HG03175 (cell line): ENCODE measurements at regions not wholly inside any gene's neighbourhood (a gene's known extent, or its start where the extent isn't known, plus 50 kb on each side); places are given as distances from the start of the nearest gene placed in this dataset.

Experiments used
- ATAC-seq: cut with Tn5 transposase; IDR thresholded peaks from one replicate; pipeline ENCODE4 v1.9.1; 2021; ENCODE audit warnings: mild to moderate bottlenecking, moderate library complexity; ENCODE audit not compliant: unreplicated experiment

DNA sequence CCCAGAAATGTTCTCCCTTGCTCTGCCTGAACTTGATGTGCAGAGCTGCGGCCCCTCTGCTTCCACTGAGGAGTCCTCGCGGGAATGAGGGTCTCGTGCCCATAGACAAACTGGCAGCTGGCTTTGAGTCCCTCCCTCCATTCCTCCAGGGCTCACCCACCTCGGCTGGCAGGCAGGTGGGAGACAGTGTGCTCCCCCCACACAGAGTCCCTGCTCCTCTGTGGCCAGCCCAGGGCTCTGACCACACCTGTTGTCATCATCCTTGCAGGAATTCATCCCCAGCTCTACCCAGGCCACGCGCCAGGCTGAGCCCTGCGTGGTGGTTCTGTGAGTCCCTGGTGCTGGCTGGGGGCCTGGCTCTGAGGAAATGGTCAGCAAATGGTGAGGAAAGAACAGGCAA is 521.9 kb downstream of the TBC1D22A start:
- ATAC-seq = no peak

DNA sequence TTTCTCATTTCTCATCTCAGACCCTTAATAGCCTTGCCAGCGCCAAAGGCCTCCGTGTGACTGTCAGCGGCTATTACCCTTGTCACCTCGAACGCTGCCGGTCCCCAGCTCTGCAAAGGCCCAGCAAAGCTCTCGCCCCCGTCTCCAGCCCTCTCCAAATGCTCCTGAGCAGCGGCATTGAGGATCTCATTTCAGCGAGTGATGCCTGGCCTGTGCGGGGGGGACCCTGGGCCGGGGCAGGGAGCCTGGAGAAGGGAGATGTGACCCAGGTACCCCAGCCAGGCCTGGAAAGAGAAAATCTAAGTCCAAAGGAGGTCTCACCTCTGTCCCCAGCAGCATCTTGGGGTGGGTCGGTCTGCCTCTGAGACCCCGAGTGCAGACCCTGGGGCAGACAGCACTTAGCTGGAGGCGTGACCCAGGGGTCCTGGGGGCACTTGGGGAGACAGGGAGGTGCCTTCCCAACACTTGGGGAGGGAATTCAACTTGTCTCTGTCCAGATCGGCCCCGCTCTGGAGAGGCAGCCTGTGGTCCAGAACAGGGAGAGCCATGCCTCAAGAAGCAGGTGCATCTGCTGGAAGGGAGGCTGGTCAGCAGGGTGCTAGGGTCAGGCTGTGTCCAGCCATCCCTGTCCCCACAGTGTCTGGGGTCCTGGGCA is 521.3 kb downstream of the TBC1D22A start:
- no peak for ATAC-seq

DNA sequence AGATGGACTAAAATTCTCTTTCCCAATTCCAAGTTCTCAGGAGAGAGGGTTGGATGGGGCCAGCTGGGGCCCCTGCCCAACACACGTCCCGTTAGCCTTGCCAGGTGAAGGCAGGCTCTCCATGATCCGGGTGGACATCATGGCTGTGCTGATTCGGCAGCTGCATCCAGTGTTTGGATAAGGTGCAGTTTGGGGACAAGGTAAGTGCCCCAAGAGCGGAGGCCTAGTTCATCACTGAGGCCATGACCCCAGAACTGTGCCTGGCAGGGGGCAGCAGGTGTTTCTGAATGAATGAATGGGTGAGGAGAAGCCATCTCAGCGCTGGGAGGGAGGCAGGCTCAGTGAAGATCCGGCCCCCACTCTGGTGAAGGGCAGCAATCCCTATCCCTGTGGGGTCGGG is 520.4 kb downstream of the TBC1D22A start:
- ATAC-seq = no peak

DNA sequence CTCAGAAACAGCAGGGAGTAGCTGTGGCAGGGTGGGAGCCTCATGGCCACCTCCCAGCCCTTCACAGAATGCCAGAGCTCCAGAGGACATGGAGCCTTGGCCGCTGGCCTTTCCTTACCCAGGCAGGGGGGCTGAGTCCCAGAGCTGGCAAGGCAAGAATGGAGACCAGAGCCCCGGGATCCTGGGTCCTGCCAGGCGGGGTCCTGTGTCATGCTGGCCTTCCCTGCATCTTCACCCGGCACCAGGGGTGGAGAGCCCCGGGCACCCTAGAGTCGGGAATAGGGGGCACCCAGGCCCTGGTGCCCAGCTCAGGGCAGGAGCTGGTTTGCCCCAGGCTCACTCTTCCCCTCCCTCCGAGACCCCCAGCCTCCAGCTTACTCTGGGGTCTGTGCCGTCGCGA is 519.9 kb downstream of the TBC1D22A start:
- ATAC-seq = no peak

DNA sequence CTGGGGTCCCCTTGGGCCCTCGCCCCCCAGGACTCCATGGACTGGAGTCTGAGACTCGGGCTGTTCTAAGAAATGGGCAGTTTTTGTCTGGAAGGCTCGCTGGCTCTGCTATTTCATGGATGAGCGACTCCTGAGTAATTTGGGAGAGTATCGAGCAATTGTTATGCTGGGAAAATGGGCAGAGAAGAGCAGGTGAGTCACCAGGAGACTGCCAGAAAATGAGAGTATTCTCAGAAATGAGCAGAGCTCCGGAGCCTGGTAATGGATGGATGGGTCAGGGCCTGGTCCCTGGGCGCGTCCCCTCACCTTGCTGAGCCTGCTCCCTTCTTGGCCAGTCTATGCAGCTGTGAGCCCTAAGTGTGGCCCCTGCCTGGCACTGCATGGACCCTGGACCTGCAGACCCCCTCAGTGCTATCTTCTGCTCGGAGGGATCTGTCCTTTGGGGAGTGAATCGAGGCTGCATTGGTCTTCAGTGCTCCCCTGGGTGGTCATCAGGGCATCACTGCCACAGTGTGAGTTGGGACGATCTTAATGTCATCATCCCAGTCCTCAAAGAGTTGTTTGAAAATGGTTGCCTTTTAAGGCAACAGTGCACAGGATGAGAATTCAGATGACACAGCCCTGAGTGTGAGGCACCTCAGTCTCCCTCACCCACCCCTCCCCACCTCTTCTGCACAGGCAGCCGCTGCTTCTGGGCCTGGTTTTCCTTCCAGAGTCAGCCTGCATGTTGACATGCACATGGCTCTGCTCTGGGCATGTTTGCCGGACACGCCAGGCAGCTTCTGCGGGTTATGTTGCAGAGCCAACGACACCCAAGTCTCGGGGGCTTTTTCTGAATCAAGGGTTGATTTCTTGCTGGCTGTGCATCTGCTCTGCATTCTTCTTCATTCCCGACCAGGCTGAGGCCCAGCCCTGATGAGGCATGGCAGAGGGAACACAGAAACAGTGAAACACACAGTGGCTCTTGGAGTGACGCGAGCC is 519.0 kb downstream of the TBC1D22A start:
- no peak for ATAC-seq

DNA sequence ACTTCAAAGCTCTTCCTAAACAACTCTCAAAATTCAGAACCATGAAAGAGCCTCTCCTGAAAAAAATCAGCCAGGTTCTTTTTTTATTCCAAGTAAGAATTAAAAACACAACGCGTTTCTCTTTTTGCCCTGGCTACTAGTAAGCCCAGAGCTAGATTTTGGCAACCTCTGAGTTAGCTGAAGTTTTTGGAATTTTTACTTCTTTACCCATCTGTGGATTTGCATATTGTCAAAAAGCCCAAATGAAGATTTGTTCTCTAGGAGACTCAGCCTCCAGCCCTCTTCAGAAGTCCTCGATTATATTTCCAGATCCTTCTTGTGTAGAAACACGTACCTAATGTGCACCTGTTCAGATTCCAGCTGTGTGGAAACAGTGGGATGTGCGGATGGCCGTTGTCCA is 517.9 kb downstream of the TBC1D22A start:
- ATAC-seq = no peak

DNA sequence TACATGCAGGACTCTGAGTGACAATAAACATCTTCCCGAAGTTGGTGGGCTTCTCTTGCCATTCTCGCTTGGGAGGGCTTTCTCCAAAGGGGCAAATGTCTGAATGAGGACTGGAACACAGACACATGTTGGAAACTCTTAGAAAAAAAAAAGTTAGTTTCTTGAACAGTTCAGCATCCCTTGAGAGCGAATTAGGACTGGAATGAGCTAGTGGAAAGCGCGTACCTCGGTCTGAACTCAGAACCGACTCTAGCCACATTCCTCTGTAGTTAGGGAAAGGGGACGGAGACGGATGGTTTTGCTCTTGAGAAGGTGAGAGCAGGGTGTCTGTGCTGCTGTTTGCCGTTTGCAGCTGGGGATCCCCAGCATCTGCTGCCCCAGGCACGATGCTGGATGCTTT is 517.3 kb downstream of the TBC1D22A start:
- ATAC-seq = no peak

DNA sequence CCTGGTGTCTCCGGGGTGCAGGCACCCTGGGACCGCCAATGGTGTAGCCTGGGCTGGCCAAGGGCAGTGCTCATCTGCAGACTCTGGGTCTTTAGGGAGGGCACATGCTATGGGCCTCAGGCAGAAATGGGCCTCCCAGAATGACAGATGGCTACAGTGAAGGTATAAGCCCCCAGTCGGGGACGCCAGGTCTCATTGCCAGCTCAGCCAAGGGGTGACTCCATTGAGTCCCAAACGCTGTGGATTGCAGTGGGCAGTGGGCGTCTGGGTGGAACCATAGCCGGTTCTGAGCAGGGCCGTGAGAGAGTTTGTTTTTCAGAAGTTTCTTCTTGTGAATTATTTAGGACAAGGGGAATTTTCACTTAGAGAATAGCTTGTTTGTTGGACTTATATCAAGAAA is 516.9 kb downstream of the TBC1D22A start:
- no peak for ATAC-seq

DNA sequence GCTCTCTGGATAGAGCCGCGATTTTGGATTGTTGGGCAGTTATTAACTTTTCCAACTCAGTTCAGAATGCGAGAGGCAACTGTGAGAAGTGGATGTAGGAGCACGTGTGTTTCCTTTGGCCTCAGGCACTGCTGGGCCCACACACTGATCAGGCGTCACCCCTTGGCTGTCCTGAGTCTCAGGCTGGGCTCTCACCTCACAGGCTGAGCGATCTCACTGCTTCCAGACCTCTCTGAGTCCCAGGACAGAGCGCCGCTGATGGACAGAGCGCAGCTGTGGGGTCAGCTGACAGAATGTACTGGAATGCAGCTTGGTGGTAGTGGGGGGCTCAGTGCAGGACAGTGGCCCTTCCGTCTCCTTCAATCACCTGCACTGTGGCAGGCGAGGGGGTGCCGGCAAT is 516.2 kb downstream of the TBC1D22A start:
- ATAC-seq = no peak

DNA sequence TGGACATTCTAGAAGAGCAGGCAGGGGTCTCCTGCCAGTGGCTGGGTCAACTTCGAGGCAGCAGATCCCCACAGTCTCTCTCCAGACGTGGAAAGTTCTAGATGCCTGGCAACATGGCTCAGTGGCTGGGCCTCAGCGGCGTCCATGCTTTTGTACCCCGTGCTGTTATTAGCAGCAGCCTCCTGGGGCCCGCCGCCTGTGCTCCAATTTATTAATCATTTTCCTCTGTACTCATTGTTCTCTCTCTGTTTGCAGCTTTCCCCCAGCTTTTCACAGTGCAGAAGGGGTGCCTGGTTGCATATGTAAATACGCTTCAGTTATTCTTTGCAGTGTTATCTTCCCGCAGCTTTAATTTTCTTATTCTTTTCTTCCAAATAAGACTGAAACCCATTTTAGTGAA is 515.1 kb downstream of the TBC1D22A start:
- no peak for ATAC-seq

DNA sequence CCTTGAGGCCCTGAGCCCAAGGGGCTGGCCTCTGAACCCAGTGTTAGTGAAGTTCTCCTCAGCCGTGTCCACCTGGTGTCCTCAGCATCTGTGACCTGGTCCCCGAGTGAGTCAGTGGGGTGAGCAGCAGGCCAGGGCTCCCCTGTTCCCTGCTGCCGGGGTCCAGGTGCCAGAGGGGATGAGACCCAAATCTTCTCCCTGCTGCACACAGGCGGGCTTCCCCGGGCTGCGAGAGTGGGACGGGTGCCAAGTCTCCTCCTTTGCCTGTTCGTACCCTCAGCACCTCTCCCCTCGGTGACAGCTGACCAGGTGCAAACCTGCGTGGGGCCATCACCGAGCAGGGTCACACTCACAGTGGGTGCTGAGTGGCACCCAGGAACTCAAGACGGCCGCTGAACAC is 514.5 kb downstream of the TBC1D22A start:
- ATAC-seq = no peak

DNA sequence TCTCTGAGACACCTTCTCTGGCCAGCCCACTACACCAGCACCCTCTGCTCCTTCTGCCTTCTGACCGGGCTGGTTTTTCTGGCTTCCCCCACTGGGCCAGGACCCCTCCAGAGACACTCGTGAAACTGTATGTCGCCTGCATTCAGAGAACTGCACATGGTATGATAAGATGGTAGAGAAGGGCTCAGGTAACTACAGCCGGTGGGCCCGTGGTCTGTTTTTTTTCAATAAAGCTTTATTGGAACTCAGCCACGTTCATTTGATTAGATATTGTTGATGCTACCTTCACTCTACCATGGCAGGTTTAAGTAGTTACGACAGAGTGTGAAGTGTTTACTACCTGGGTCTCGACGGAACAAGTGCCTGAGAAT is 514.0 kb downstream of the TBC1D22A start:
- ATAC-seq = no peak

DNA sequence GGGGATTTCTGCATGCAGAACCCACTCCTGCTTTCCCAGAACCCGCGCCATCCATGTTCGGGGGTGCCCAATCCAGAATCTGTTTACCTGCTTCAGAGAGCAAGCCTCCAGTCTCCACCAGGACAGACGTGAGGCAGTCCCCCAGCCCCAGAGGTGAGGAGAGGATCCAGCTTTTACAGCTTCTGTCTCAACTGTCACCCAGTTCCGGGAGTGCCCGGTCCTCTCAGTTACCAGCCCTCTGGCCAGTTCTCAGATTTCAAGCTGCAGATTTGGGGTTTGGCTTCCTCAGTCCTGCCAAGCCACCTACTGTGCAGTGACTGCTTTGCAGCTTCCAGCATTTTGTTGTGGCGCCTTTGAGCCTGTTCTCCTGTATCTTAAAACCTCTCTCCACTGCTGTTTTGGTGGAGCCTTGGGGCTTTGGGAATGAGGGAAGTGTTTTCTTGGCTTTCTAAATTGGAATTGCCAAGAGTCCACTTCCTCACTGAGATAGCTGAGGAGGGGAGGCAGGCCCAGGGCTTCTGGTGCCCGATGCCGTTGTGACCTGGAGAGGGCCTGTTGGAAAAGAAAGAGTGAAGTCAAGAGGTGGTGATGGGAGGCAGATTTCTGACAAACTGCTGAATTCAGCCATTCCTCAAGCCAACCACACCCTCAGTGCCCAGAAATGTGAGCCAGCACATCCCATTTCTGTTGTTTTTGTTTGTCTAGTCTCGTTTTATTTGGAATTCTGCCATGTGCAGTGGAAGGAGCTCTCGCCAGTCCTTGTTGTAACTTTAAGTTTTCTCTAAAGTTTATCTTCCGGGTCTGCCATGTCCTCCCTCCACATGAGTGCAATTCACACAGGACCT is 513.4 kb downstream of the TBC1D22A start:
- ATAC-seq = no peak

DNA sequence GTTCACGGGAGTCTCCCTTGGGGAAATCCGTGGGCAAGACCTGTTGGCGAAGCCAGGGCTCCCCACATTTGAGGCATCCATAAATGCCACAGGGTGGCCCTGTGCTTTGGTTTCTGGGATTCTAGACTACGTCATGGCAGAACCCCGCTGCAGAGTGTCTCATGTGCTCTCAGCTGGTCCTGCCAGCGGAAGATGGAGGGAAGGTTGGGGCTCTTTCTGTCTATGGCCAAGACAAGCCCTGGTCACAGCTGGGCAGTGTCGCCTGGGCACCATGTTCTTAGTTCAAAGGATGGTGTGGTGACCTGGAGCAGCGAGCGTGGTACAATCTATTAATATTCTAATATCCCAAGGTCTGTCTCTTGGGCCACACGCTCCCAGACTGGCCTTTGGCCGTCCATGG is 511.7 kb downstream of the TBC1D22A start:
- ATAC-seq = no peak

DNA sequence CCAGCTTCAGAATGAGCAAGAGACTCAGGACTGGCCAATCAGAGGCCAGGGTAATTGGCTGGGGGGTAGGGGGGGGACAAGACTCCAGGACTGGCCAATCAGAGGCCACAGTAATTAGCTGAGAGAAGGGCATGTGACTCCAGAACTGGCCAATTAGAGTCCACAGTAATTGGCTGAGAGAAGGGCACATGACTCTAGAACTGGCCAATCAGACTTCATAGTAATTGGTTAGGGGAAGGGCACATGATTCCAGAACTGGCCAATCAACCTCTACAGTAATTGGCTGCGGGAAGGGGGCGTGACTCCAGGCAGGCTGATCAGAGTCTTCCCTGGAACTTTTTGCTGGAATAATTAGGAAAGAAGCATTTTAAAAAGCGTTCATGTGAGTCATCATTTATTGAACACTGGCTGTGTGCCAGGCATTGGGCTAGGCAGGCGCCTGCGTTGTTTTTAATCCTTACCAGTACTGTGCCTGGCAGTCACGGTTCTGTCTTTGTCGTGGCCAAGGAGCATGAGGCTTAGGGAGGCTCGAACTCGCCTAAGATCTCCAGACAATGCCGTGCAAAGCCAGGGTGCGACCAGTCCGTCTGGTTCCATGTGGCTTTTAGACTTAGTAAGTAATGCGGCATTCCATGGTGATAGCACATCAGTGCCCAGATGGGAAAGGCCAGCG is 508.1 kb downstream of the TBC1D22A start:
- ATAC-seq = no peak

DNA sequence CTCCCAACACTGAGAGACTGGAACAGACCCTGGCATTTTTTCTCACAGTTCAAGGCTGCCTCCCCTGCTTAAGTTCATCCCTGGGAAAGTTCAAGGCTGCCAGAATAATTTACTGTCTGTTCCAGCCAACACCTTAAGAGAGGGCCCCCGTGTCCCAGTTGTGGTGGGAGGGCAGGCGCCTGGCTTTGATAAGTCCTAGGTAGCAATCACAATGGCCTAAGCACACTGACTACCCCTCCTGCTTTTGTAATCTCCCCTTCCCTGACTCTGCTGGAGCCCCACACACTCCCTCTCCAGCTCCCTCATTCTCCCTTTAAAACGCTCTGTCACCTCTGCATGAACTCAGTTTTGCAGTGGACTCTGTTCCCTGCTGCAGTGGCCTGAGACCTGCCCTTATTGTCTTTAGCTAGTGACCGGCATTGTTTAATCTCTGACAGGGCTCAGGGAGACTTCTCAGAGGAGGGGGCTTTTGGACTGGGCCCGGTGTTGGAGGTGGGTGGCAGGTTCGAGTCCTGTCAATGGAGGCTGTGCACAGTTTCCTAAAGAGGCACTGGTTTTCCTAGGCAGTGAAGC is 507.2 kb downstream of the TBC1D22A start:
- no peak for ATAC-seq

DNA sequence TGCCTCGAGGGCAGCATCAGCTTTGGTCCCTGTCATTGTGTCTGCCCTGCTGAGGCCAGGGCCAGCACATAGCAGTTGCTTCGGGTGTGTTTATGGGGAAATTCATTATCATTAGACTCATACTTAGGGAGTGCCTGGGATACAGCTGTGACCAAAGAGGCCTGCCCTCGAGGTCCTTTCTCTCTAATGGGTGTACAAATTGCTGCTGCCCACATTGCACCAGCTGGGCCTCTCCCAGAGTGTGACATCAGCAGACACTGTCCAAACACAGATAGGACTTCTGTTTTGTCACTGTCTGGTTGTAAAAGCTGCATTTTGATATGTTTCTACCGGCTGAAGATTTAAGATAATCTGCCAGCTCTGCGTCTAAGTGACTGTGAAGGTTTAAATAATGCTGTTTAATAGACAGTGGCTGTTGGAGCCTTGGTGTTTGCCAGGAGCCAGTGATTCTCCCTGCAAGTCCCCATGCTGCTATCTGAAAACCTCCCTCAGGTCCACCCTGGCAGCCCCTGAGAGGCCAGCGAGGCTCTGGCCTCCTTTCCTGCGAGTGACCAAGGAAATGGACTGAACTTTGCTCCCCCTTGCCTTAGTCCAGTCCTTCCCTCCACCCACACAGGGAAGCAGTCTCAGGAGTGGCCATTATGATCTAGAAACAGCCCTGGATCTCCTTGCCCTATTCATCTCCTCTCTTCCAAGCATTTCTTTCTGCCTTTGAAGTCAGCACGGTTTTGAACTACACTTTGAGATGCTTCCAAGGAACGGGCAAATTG is 505.2 kb downstream of the TBC1D22A start:
- ATAC-seq = no peak

DNA sequence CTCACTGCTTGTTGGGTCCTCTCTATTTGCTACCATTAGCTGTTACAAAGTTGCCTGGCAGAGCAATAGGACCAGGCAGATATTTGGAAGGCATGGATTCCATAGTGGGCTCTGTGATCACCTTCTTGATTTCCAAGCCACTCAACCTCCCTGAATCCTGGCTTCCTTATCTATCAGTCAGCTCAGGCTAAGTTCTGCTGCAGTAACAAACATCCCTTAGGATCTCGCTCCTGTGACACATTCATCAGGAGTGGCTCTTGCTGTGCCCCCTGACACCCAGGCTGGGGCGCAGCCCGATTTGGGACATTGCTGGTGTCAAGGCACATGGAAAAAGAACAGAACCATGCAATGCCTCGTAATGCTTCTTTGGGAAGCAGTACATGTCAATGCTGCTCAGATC is 503.9 kb downstream of the TBC1D22A start:
- ATAC-seq = no peak

DNA sequence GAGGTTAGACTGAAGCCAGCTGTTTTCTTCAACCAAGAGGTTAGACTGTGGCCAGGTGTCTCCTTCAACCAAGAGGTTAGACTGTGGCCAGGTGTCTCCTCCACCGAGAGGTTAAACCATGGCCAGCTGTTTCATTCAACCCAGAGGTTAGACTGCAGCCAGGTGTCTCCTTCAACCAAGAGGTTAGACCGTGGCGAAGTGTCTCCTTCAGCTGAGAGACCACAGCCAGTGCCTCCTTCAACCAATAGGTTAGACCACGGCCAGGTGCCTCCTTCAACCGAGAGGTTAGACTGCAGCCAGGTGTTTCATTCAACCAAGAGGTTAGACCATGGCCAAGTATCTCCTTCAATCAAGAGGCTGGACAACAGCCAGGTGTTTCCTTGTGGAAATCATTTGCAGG is 498.1 kb downstream of the TBC1D22A start:
- no peak for ATAC-seq

DNA sequence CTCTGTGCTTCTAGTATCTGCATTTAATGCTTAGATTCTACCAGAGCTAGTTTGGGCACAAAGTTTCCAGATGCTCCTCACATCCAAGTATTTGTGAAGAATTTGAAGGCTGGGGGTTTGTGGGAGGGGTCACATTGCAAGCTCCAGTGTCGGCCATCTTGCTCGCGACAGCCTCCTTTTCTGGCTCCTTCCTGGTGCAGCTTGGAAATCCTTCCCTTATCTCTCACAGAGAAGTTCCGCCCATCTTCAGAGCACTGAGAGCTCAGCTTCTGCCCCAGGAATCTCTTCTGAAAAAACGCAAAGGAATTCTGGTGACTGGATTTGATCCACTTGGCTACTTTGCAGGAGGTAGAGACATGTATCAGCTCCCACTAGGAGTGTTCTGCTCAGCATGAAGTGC is 497.5 kb downstream of the TBC1D22A start:
- ATAC-seq = no peak
